Nephron progenitor cell (in vitro differentiated cells): ENCODE measurements at regions not wholly inside any gene's neighbourhood (a gene's known extent, or its start where the extent isn't known, plus 50 kb on each side); places are given as distances from the start of the nearest gene placed in this dataset.
"Not testable (repeated sequence)": the region's sequence is repeated elsewhere in the genome, so short reads cannot be mapped to it uniquely, and the experiment has no call there.

Source experiments
- DNase-seq: peaks from one replicate; pipeline ENCODE4 v3.0.0; 2021
- H3K27ac Mint-ChIP-seq: 2 replicates; pipeline ENCODE4 v1.8.0; 2021; ENCODE audit warnings: mild to moderate bottlenecking, moderate library complexity, mixed read lengths
- H3K27me3 Mint-ChIP-seq: 2 replicates; pipeline ENCODE4 v1.8.0; 2021; ENCODE audit warnings: mild to moderate bottlenecking, low read depth, mixed read lengths; ENCODE audit not compliant: poor library complexity
- H3K36me3 Mint-ChIP-seq: 2 replicates; pipeline ENCODE4 v1.8.0; 2021; ENCODE audit warnings: low read depth, mixed read lengths
- H3K4me1 Mint-ChIP-seq: 2 replicates; pipeline ENCODE4 v1.8.0; 2021; ENCODE audit warnings: mixed read lengths
- H3K4me3 Mint-ChIP-seq: 2 replicates; pipeline ENCODE4 v1.8.0; 2021; ENCODE audit warnings: mild to moderate bottlenecking, moderate library complexity, mixed read lengths
- H3K9me3 Mint-ChIP-seq: 2 replicates; pipeline ENCODE4 v1.8.0; 2021; ENCODE audit warnings: mild to moderate bottlenecking, moderate library complexity, mixed read lengths
- CTCF ChIP-seq: fragments of 200-600 bp; sonication (generic); IDR thresholded peaks from 2 replicates; pipeline ENCODE4 v1.5.0; 2021; ENCODE audit warnings: antibody characterized with exemption

GRCh38 chr4:68720723-68721122, 50.3 kb upstream of the UGT2B15 start:
- H3K4me3 Mint-ChIP-seq, H3K27ac Mint-ChIP-seq, H3K27me3 Mint-ChIP-seq, DNase-seq, H3K4me1 Mint-ChIP-seq, H3K36me3 Mint-ChIP-seq: not testable (repeated sequence)
- peaks cover 10% of the 10 kb centered on the region for H3K9me3 Mint-ChIP-seq

- Mint-ChIP-seq H3K4me3 (no peak overlapping the region), H3K4me1 (no peaks in the 10 kb centered on the region), H3K27me3 (peaks cover 3% of the 10 kb centered on the region), H3K9me3 (peaks cover 10% of the 10 kb centered on the region), H3K36me3 (no peaks in the 10 kb centered on the region), H3K27ac (no peak overlapping the region)
- TF ChIP-seq CTCF = no peak
- DNase-seq = no peak
Observed at GRCh38 chr4:68724426-68724825, 54.0 kb upstream of the UGT2B15 start.

GRCh38 chr4:68724922-68725321, 54.5 kb upstream of the UGT2B15 start:
- no peak for DNase-seq
- Mint-ChIP-seq H3K27me3 (peaks cover 3% of the 10 kb centered on the region), H3K36me3 (no peaks in the 10 kb centered on the region), H3K27ac (peak overlapping the region; percentile 85), H3K9me3 (peaks cover 10% of the 10 kb centered on the region), H3K4me3 (no peak overlapping the region), H3K4me1 (no peaks in the 10 kb centered on the region)
- TF ChIP-seq CTCF = no peak

- Mint-ChIP-seq H3K4me3 (no peak overlapping the region), H3K4me1 (peaks cover 21% of the 10 kb centered on the region), H3K36me3 (no peaks in the 10 kb centered on the region), H3K9me3 (peaks cover 12% of the 10 kb centered on the region), H3K27ac (no peak overlapping the region), H3K27me3 (no peaks in the 10 kb centered on the region)
- no peak for DNase-seq
- no peak for TF ChIP-seq CTCF
Observed at GRCh38 chr4:68732653-68733466, 62.4 kb upstream of the UGT2B15 start.

- Mint-ChIP-seq H3K36me3 (no peaks in the 10 kb centered on the region), H3K4me3 (no peak overlapping the region), H3K27ac (no peak overlapping the region), H3K9me3 (peaks cover 18% of the 10 kb centered on the region), H3K27me3 (no peaks in the 10 kb centered on the region), H3K4me1 (peaks cover 21% of the 10 kb centered on the region)
- no peak for TF ChIP-seq CTCF
- DNase-seq = no peak
Observed at GRCh38 chr4:68734095-68734494, 63.6 kb upstream of the UGT2B15 start.

- Mint-ChIP-seq H3K4me1 (peaks cover 21% of the 10 kb centered on the region), H3K4me3 (no peak overlapping the region), H3K27me3 (no peaks in the 10 kb centered on the region), H3K27ac (no peak overlapping the region), H3K36me3 (no peaks in the 10 kb centered on the region), H3K9me3 (peaks cover 18% of the 10 kb centered on the region)
- TF ChIP-seq CTCF = no peak
- peak; percentile 18 for DNase-seq
Observed at GRCh38 chr4:68735106-68735505, 64.7 kb upstream of the UGT2B15 start.
